ENCODE measurements at regions not wholly inside any gene's neighbourhood (a gene's known extent, or its start where the extent isn't known, plus 50 kb on each side); places are given as distances from the start of the nearest gene placed in this dataset.
"Not testable (repeated sequence)": the region's sequence is repeated elsewhere in the genome, so short reads cannot be mapped to it uniquely, and the experiment has no call there.

DNA sequence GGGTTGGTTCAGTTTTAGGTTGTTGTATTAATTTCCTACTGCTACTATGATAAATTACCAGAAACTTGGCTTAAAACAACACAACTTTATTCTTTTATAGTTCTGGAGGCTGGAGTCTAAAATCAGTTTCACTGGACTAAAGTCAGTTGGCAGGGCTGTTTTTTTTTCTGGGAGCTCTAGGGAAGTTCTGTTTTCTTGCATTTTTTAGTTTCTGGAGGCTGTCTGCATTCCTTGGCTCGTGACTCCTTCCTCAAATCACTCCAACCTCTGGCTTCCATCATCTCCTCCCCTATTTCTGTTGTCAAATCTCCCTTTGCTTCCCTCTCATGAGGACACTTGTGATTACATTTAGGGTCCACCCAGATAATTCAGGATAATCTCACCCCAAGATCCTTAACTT lies 51.3 kb upstream of the SUB1 start:
- DNase-seq (ENCODE audit: low read depth in 1 of 2, low spot score in 1 of 2) = no peak

DNA sequence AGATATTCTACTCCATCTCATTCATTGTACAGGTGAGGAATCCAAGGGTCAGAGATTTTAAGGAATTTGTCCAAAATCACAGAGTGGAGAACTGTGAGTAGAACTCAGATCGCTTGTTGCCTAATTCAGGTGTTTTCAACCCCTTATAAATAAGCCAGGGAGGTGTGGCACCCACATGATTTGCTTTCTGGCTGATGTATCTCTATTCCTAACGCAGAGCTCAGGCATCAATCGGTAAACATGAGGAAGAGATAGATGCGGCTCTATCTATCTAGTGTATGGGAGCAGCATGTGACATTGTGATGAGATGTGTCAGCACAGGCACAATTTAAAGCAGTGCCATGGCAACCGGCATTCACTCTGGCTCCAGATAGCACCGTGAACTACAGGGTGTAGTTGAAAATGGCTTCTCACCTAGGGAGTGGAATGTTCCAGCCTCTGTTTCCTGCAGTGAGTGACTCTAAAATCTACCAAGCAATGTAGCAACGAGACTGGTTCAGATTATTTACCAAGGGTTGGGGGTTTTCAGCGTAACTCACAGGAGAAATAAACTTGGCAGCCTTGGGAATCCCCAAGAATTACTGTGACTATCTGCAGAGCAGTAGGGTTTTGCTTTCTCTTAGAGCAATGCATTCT lies 53.4 kb upstream of the SUB1 start:
- DNase-seq (ENCODE audit: low read depth in 1 of 2, low spot score in 1 of 2) = peak; percentile 28 to 40

DNA sequence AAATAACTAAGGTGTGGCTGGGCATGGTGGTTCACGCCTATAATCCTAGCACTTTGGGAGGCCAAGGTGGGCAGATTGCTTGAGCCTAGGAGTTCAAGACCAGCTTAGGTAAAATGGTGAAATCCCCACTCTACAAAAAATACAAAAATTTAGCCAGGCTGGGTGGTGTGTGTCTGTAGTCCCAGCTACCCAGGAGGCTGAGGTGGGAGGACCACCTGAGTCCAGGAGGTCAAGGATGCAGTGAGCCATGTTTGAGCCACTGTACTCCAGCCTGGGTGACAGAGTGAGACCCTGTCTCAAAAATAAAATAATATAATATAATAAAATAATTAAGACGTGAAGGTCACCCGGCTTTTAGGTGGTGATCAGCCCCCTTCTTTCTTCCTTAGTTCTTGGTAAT lies 58.0 kb upstream of the SUB1 start:
- DNase-seq (ENCODE audit: low read depth in 1 of 2, low spot score in 1 of 2) = not testable (repeated sequence)

DNA sequence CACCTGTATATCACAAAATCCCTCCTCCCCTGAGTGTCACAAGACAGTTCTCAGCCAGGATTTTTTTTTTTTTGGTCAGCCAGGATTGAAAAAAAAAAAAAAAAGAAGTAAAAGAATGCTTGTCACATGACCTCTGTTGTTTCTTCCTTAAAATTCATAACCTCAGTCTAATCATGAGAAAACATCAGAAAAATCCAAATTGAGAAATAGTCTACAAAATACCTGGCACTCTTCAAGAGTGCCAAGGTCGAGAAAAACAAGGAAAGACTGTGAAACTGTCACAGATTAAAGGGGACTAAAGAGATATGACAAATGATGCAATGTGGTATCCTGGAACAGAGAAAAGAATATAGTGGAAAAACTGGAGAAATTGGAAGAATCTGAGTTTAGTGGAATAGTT lies 58.5 kb upstream of the SUB1 start:
- no peak for DNase-seq (ENCODE audit: low read depth in 1 of 2, low spot score in 1 of 2)

DNA sequence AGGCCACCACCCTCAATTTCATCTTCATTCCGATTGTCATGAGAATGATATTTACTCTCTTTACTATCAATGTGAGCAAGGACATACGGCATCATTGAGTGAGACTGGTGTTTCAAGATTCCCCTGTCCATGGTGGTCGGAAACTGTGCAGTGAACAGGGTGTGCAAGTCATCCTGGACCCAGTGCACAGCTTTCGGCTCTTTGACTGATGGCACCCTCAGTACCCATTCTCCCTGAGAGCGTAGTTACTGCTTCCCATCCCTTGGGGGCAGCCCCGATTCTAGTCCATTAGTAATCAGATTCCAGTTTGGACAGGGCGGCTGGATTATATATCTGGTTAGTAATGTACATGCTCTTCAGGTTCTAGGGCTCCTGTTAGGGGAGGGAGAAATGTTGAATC lies 61.7 kb upstream of the SUB1 start:
- DNase-seq (ENCODE audit: low read depth in 1 of 2, low spot score in 1 of 2) = no peak

DNA sequence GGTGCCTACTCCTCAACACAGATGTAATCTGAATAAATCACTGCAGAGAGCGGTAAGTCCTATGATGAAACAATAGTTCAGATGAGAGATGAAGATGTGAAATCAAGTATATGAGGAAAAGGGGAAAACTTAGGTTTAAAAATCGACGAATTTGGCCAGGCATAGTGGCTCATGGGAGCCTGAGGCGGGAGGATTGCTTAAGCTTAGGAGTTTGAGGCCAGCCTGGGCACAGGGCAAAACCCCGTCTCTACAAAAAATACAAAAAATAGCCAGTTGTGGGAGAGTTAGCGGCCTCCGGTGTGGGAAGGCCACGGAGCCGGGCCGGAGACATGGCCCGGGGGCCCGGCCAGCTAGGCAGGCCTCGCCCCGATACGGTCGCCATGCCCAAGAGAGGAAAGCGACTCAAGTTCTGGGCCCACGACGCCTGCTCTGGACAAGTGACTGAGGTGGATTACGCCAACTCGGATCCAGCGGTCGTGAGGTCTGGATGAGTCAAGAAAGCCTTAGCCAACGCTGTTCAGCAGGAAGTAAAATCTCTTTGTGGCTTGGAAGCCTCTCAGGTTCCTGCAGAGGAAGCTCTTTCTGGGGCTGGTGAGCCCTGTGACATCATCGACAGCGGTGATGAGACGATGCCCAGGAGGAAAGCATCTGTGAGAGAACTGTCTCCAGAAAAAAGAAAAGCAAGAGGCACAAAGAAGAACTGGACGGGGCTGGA lies 62.8 kb upstream of the SUB1 start:
- no peak for DNase-seq (ENCODE audit: low read depth in 1 of 2, low spot score in 1 of 2)

DNA sequence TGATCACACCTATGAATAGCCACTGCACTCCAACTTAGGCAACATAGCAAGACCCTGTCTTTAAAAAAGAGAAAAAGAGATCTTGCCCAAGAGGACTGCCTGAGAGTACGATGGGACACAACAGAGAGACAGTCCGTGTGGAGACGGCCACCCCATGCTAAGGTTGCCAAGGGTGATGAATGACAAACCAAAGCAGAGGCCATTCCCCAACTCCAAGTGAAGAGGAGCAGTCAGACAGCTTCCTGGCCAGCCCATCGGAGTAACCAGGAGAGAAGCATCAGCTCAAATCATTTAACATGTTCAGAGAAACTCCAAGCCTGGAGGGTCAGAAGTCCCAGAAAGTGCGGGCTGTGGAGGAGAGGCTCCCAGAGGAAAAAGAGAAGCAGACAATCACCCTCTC lies 63.9 kb upstream of the SUB1 start:
- no peak for DNase-seq (ENCODE audit: low read depth in 1 of 2, low spot score in 1 of 2)

DNA sequence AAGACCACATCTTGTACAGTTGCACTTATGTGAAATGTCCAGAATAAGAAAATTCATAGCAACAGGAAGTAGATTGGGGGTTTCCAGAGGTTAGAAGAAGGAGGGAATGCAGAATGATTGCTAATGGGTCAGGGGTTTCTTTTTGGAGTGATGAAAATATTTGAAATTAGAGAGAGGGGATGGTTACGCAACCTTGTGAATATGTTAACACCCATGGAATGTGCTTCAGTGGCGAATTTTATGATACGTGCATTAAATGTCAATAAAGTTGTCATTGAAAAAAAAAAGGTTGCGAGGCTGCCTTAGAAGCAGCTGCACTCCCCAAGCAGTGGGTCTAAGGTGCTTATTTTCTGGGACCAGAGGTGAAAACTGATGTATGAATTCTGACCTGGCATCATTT lies 64.4 kb upstream of the SUB1 start:
- no peak for DNase-seq (ENCODE audit: low read depth in 1 of 2, low spot score in 1 of 2)

DNA sequence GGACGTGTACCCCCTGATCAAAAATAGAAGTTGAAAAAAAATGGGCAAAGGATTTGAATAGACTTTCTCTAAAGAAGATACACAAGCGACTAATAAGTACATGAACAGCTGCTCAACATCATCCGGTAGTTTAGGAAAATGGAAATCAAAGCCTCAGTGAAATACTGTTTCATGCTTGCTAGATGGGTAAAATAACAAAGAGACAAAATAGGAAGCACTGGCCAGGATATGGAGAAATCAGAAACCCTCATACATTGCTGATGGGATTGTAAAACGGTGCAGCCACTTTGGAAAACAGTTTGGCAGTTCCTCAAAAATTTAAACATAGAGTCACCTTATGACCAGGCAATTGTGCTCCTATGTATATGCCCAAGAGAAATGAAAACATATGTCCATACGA lies 65.0 kb upstream of the SUB1 start:
- no peak for DNase-seq (ENCODE audit: low read depth in 1 of 2, low spot score in 1 of 2)

DNA sequence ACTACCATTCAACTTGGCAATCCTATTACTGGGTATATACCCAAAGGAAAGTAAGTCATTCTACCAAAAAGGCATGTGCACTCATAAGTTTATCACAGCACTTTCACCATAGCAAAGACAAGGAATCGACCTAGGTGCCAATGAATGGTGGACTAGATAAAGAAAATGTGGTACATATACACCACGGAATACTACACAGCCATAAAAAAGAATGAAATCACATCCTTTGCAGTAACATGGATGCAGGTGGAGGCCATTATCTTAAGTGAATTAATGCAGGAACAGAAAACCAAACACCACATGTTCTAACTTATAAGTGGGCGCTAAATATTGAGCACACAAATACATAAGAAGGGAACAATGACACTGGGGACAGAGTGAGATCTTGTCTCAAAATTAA lies 65.8 kb upstream of the SUB1 start:
- no peak for DNase-seq (ENCODE audit: low read depth in 1 of 2, low spot score in 1 of 2)

DNA sequence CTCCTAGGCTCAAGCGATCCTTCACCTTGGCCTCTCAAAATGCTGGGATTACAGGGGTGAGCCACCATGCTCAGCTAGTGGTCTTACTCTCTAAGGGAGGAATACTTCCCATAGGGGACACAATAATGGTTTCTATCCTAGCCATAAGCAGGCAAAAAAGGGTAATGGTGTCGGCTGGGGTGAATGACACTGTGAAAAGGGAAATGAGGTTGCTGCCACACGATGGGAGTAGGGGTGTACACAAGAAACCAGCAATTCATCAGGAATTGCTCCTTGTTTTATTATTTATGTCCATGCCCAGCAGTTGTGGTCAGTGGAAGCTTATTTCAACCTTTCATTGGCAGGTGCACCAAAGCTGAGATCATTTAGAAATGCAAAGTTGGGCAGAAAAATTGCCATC lies 70.3 kb upstream of the ZFR start:
- no peak for DNase-seq (ENCODE audit: low read depth in 1 of 2, low spot score in 1 of 2)

DNA sequence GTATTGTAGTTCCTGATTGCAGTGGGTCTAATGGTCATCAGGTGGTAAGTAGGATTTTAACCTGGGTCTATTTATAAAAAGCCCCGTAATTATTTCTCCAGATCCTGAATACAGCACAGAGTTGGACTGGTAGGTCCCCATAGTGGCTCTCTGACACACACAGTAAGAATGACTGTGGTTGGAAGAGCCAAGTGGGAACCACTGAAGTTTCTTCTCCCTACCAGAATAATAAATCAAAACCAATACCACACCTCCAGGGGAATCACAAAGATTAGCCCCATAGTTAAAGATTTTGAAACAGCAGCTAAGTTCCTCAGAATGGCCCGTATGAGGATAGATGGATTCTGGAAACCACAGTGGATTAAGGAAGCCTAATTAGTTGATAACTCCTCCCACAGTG lies 68.4 kb upstream of the ZFR start:
- no peak for DNase-seq (ENCODE audit: low read depth in 1 of 2, low spot score in 1 of 2)

DNA sequence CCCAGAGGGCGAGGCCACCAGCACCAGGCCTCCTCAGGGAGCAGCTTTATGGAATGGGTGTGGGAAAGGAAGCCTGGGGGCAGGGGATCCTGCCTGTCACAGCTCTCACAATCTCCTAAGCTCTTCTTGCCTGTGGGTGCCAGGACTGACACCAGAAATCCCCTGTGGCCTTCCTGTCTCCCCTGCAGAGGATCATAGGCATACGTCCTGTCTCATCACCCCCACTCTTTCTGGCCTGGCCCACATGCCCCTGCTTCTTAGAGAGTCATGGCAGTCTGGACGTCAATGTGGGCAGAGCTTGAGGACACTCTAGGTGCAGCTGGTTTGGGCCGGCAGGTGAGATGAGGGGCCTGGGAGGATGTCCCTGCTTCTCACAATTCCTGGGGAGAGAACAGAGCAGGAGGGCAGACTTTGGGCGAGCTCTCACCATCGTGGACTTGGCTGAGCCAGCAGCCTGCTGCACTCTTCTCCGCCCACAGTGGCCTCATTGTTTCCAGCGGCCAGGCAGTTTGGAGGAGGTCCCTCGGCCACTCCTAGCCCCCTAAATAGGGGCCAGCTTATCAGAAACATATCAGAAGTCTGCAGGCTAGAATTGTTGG lies 67.3 kb upstream of the ZFR start:
- no peak for DNase-seq (ENCODE audit: low read depth in 1 of 2, low spot score in 1 of 2)

DNA sequence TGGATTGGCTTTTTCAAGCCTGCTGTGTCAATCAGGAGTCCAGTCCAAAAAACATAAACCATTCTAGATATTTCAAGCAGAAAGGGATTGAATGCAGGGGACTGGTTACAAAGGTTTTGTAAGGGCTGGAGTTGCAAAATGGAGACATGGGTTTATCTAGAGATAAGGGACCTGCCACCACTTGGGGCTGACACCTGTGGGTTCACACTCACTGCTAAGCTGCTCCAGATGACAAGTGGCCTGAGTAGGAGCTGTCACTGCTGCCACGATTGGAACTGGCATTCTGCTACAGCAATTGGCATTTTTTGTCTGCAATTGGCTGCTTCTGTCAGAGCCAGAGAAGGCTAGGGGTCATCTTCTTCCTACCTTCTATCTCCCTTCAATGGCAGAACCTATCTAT lies 66.3 kb upstream of the ZFR start:
- DNase-seq (ENCODE audit: low read depth in 1 of 2, low spot score in 1 of 2) = no peak

DNA sequence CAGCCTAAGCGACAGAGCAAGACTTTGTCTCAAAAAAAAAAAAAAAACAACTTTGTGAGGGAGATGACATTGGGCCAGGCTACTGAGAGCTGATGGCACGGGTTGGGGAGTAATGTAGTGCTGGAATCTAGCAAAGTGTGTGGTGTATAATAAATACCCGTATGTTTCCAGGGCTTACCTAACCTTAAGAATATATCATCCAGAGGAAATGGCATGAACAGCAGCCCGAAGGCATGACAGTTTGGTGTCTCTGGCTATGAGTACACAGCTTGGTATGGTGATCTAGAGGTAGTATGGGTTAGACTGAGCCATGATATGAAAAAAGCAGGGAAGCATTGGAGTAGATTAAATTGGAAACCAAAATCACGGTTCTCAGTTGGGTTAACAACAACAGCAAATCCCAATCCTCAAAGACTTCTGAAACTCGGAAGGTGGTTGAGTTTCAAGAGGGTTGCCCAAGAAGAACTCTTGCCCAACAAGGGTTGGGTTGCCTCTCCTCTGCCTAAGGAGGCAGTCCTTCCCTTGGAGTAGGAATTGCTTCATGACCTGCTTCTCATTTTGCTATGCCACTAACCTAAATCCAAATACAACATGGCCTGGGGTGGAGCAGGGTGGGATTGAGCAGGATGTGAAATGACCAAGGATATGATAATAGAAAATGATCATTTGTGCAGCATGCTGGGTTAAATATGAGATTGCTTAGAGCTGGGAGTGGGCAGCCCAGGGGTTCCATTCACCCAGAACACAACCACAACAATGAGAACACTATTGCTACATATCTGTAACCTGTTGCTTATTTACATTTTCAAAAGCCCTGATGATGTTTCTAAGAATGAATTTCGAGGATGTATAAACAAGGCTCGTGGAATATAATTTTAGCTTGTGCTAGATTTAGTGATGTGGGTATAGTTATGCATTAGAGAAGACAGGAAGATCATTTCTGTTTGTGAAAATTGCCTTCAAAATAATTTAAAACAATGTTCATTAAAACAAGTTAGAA lies 64.6 kb upstream of the ZFR start:
- no peak for DNase-seq (ENCODE audit: low read depth in 1 of 2, low spot score in 1 of 2)

DNA sequence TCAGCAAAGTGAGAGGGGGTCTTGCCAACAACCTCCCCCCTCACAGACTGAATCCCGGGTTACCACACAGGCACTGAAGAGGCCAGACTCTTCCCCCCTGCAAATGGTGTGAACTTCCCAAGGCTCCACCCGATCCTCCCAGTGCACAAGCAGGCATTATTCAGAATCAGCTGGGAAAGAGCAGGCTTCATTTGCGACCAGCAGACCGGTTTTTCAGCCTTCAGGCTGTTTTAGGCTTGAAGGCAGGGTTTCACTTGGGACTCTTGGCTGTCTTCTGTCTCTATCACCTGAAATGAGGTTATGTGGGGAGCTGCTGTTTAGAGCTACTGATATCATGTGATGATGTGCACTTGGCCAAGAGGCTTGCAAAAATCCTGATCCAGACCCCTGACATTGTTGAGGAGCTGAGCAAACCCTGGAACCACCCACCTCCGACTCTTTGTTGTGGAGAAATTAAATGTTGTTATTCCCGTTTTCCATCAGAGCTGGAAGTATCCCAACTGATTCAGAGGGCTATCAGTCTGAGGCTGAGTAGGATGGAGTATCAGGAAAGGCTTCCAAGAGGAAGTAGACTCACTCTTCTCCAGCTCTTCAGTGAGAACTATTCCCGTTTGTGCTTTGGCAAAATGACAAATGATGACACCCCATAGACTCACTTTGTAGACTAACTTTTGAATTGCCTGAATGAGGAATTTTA lies 63.3 kb upstream of the ZFR start:
- no peak for DNase-seq (ENCODE audit: low read depth in 1 of 2, low spot score in 1 of 2)

DNA sequence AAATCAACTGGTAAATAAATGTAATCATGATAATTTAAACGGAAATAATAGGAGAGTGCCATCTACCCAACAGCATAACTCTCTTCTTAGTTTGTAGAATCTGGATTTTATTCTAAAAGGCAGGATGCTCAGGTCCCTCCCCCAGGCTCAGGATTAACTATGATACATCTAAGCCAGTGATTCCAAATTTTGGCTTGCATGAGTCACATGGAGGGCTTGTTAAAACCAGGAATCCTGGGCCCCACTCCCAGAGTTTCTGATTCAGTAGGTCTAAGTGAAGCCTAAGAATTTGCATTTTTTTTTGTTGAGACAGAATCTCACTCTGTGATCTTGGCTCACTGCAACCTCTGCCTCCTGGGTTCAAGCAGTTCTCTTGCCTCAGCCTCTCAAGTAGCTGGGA lies 62.3 kb upstream of the ZFR start:
- no peak for DNase-seq (ENCODE audit: low read depth in 1 of 2, low spot score in 1 of 2)

DNA sequence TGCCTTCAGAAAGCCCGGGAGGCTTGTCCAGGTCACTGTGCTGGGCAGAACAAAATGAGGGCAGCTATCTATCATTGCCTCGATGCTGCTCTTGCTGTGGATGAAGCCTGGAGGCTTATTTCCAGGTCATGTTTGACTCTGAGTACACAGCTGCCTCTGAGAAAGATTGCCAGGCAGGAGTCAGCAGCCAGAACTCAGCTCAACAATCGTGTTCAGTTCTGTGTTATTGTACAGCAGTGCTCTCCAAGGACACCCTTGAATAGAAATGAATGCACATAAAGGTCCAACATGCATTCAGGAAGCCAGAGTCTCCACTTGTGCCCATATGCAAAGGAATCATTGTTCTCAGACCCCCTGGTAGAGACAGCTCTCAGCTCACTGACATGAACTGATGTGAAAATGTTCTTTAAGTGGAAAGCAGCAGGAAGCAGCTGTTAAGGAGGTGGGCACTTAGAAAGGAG lies 61.7 kb upstream of the ZFR start:
- no peak for DNase-seq (ENCODE audit: low read depth in 1 of 2, low spot score in 1 of 2)

DNA sequence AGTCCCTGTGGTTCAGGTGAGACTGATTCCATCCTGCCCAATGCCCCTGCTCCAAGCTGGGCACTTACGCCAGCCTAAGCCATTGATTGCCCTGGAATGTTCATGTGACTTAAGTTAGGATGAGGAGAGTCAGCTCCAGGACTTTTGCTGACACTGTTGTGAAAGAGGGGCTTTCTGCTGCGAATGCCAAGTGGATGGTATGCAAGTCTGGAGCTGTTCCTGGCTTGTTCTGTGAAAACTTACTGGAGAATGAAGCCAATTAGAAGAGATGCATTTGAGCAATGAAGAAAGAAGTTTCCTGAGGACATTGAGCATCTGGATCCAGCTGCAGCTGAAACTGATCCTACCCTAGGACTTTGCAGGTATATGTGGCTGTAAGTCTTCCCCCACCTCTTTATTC lies 61.2 kb upstream of the ZFR start:
- DNase-seq (ENCODE audit: low read depth in 1 of 2, low spot score in 1 of 2) = no peak

DNA sequence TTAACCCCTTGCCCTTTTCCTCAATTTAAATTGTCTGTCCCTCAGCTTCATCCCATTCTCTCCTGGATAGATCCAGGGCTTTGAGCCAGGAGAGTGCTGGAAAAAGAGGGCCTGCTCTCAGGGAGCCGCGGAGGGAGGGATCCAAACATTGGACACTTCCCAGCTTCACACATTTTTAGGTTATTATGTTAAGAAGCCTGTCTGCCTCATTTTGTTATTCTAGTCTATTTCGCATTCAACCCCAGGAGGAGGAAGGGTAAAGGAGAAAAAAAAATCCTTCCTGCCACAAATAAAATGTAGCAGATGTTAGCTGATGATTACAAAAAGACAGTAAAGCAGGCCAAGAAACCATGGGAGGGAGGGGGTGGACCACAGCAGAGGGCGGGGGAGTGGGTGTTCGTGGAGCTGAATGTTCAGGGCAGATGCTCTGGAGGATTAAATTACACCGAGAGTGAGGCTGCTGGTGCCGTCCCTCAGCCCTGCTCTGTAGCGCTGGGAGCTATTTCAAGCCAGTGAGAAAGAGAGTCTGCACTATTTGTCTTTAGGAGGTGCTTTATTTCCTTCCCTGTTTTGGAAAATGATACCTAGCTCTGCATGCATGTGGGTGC lies 60.6 kb upstream of the ZFR start:
- no peak for DNase-seq (ENCODE audit: low read depth in 1 of 2, low spot score in 1 of 2)
